LoVo (cell line): ENCODE measurements at regions not wholly inside any gene's neighbourhood (a gene's known extent, or its start where the extent isn't known, plus 50 kb on each side); places are given as distances from the start of the nearest gene placed in this dataset.
"Not testable (repeated sequence)": the region's sequence is repeated elsewhere in the genome, so short reads cannot be mapped to it uniquely, and the experiment has no call there.

Experiments
- DNase-seq: peaks from one replicate; pipeline ENCODE4 v3.0.0-alpha.2; 2016; ENCODE audit warnings: low spot score

GRCh38 chr2:145909766-145910165, 1389.8 kb upstream of the ZEB2 start:
- no peak for DNase-seq

- DNase-seq = no peak
Observed at GRCh38 chr2:145909175-145909755, 1389.3 kb upstream of the ZEB2 start.

- peak; percentile 74 for DNase-seq
Observed at GRCh38 chr2:145906354-145906753, 1386.4 kb upstream of the ZEB2 start.

- DNase-seq = no peak
Observed at GRCh38 chr2:145905371-145905770, 1385.5 kb upstream of the ZEB2 start.

GRCh38 chr2:145897151-145897550, 1377.2 kb upstream of the ZEB2 start:
- DNase-seq = no peak

- DNase-seq = no peak
Observed at GRCh38 chr2:145887915-145888314, 1368.0 kb upstream of the ZEB2 start.

GRCh38 chr2:145880997-145881396, 1361.1 kb upstream of the ZEB2 start:
- DNase-seq = not testable (repeated sequence)

GRCh38 chr2:145875016-145875415, 1355.1 kb upstream of the ZEB2 start:
- no peak for DNase-seq

- no peak for DNase-seq
Observed at GRCh38 chr2:145874466-145874865, 1354.5 kb upstream of the ZEB2 start.

GRCh38 chr2:145864501-145864900, 1344.6 kb upstream of the ZEB2 start:
- DNase-seq = no peak

- no peak for DNase-seq
Observed at GRCh38 chr2:145861940-145862339, 1342.0 kb upstream of the ZEB2 start.

GRCh38 chr2:145860083-145860482, 1340.2 kb upstream of the ZEB2 start:
- no peak for DNase-seq

- DNase-seq = no peak
Observed at GRCh38 chr2:145855142-145855541, 1335.2 kb upstream of the ZEB2 start.

- no peak for DNase-seq
Observed at GRCh38 chr2:145854039-145854755, 1334.3 kb upstream of the ZEB2 start.

GRCh38 chr2:145851730-145852129, 1331.8 kb upstream of the ZEB2 start:
- DNase-seq = no peak

- DNase-seq = no peak
Observed at GRCh38 chr2:145849466-145849865, 1329.5 kb upstream of the ZEB2 start.

- no peak for DNase-seq
Observed at GRCh38 chr2:145846982-145847381, 1327.1 kb upstream of the ZEB2 start.

- no peak for DNase-seq
Observed at GRCh38 chr2:145845923-145846322, 1326.0 kb upstream of the ZEB2 start.

- no peak for DNase-seq
Observed at GRCh38 chr2:145845207-145845894, 1325.4 kb upstream of the ZEB2 start.

GRCh38 chr2:145841973-145842372, 1322.1 kb upstream of the ZEB2 start:
- no peak for DNase-seq

- DNase-seq = no peak
Observed at GRCh38 chr2:145836986-145837385, 1317.1 kb upstream of the ZEB2 start.

- no peak for DNase-seq
Observed at GRCh38 chr2:145835665-145836064, 1315.7 kb upstream of the ZEB2 start.

- no peak for DNase-seq
Observed at GRCh38 chr2:145832681-145833080, 1312.8 kb upstream of the ZEB2 start.
